ENCODE measurements at regions not wholly inside any gene's neighbourhood (a gene's known extent, or its start where the extent isn't known, plus 50 kb on each side); places are given as distances from the start of the nearest gene placed in this dataset.

- Histone ChIP-seq H3K36me3 (ENCODE audit: control insufficient read depth, insufficient read depth, low read length) (no peaks in the 10 kb centered on the region), H3K4me1 (no peaks in the 10 kb centered on the region), H2AFZ (no peak overlapping the region), H3K9ac (no peak overlapping the region), H3K27ac (no peak overlapping the region), H3K9me3 (ENCODE audit: control insufficient read depth, low read length) (no peaks in the 10 kb centered on the region), H3K27me3 (ENCODE audit: control insufficient read depth, insufficient read depth, low read length) (no peaks in the 10 kb centered on the region), H3K4me3 (ENCODE audit: low read depth, low read length) (no peak overlapping the region), H3K4me2 (ENCODE audit: low read length) (no peak overlapping the region), H3K79me2 (no peaks in the 10 kb centered on the region)
- TF ChIP-seq CTCF (IDR thresholded peaks at IDR 0.05), result no peak
Observed at GRCh38 chr13:76516013-76516412, 370.2 kb downstream of the KCTD12 start.

GRCh38 chr13:76512721-76513145 is 373.5 kb downstream of the KCTD12 start:
- H3K4me3 ChIP-seq (ENCODE audit: low read depth, low read length), result no peak overlapping the region

GRCh38 chr13:76505437-76505836 is 380.8 kb downstream of the KCTD12 start:
- Histone ChIP-seq H3K4me3 (ENCODE audit: low read depth, low read length) (no peak overlapping the region), H3K27ac (no peak overlapping the region), H3K27me3 (ENCODE audit: control insufficient read depth, insufficient read depth, low read length) (no peaks in the 10 kb centered on the region), H3K36me3 (ENCODE audit: control insufficient read depth, insufficient read depth, low read length) (no peaks in the 10 kb centered on the region), H2AFZ (no peak overlapping the region), H3K9ac (no peak overlapping the region), H3K9me3 (ENCODE audit: control insufficient read depth, low read length) (no peaks in the 10 kb centered on the region), H3K4me1 (no peaks in the 10 kb centered on the region), H3K4me2 (ENCODE audit: low read length) (no peak overlapping the region), H3K79me2 (no peaks in the 10 kb centered on the region)
- no peak for TF ChIP-seq CTCF (IDR thresholded peaks at IDR 0.05)

More at GRCh38 chr13:76512721-76513145, 373.5 kb downstream of the KCTD12 start:
- Histone ChIP-seq H3K27ac (no peak overlapping the region), H3K9ac (no peak overlapping the region), H3K79me2 (no peaks in the 10 kb centered on the region), H3K4me2 (ENCODE audit: low read length) (no peak overlapping the region), H3K27me3 (ENCODE audit: control insufficient read depth, insufficient read depth, low read length) (no peaks in the 10 kb centered on the region), H2AFZ (no peak overlapping the region), H3K4me1 (no peaks in the 10 kb centered on the region), H3K9me3 (ENCODE audit: control insufficient read depth, low read length) (no peaks in the 10 kb centered on the region), H3K36me3 (ENCODE audit: control insufficient read depth, insufficient read depth, low read length) (no peaks in the 10 kb centered on the region)
- TF ChIP-seq CTCF (IDR thresholded peaks at IDR 0.05), result no peak

- Histone ChIP-seq H3K4me3 (ENCODE audit: low read depth, low read length) (no peak overlapping the region), H3K4me1 (no peaks in the 10 kb centered on the region), H3K36me3 (ENCODE audit: control insufficient read depth, insufficient read depth, low read length) (no peaks in the 10 kb centered on the region), H3K27me3 (ENCODE audit: control insufficient read depth, insufficient read depth, low read length) (no peaks in the 10 kb centered on the region), H2AFZ (no peak overlapping the region), H3K4me2 (ENCODE audit: low read length) (no peak overlapping the region), H3K79me2 (no peaks in the 10 kb centered on the region), H3K27ac (no peak overlapping the region), H3K9ac (no peak overlapping the region), H3K9me3 (ENCODE audit: control insufficient read depth, low read length) (no peaks in the 10 kb centered on the region)
- no peak for TF ChIP-seq CTCF (IDR thresholded peaks at IDR 0.05)
Observed at GRCh38 chr13:76503766-76504165, 382.4 kb downstream of the KCTD12 start.

GRCh38 chr13:76503291-76503690 is 382.9 kb downstream of the KCTD12 start:
- no peaks in the 10 kb centered on the region for H3K4me1 ChIP-seq
- H3K4me2 ChIP-seq (ENCODE audit: low read length), result no peak overlapping the region
- H3K79me2 ChIP-seq, result no peaks in the 10 kb centered on the region
- no peak overlapping the region for H3K4me3 ChIP-seq (ENCODE audit: low read depth, low read length)
- no peak overlapping the region for H2AFZ ChIP-seq
- no peaks in the 10 kb centered on the region for H3K9me3 ChIP-seq (ENCODE audit: control insufficient read depth, low read length)
- no peaks in the 10 kb centered on the region for H3K36me3 ChIP-seq (ENCODE audit: control insufficient read depth, insufficient read depth, low read length)
- H3K27me3 ChIP-seq (ENCODE audit: control insufficient read depth, insufficient read depth, low read length), result no peaks in the 10 kb centered on the region
- H3K27ac ChIP-seq, result no peak overlapping the region
- no peak for TF ChIP-seq CTCF (IDR thresholded peaks at IDR 0.05)
- no peak overlapping the region for H3K9ac ChIP-seq

Measured in parathyroid adenoma (tissue), 2 donors.